Astrocyte (in vitro differentiated cells and primary cell): ENCODE measurements at regions not wholly inside any gene's neighbourhood (a gene's known extent, or its start where the extent isn't known, plus 50 kb on each side); places are given as distances from the start of the nearest gene placed in this dataset.
A peak's percentile ranks its signal among the peaks of the same experiment; 100 is the strongest.

Experiments
- DNase-seq: peaks from one replicate; pipeline ENCODE4 v3.0.0-alpha.2; 2010; ENCODE audit warnings: low read depth
- FAIRE-seq: peaks from 2 replicates; lab custom pipeline; 2011; peaks lifted over from hg19 to GRCh38; lab: Jason Lieb, UNC
- H2AFZ ChIP-seq: 2 replicates; pipeline ENCODE4 v1.6.0; 2012; ENCODE audit warnings: low read depth, low read length, inconsistent platforms
- H3K27ac ChIP-seq: 2 replicates; pipeline ENCODE4 v1.5.1; 2011; ENCODE audit warnings: low read depth, low read length, inconsistent platforms
- H3K27me3 ChIP-seq: 2 replicates; pipeline ENCODE4 v1.6.0; 2011; ENCODE audit warnings: low read length, inconsistent platforms; ENCODE audit not compliant: insufficient read depth
- H3K36me3 ChIP-seq: 2 replicates; pipeline ENCODE4 v1.5.1; 2011; ENCODE audit warnings: low read length, inconsistent platforms; ENCODE audit not compliant: insufficient read depth
- H3K4me1 ChIP-seq: 2 replicates; pipeline ENCODE4 v1.5.1; 2011; ENCODE audit warnings: low read length, inconsistent platforms; ENCODE audit not compliant: insufficient read depth
- H3K4me2 ChIP-seq: 2 replicates; pipeline ENCODE4 v1.6.0; 2012; ENCODE audit warnings: low read length, inconsistent platforms
- H3K4me3 ChIP-seq: 2 replicates; pipeline ENCODE4 v1.5.1; 2011; ENCODE audit warnings: low read depth, mild to moderate bottlenecking, low read length, inconsistent platforms; ENCODE audit not compliant: insufficient read depth
- H3K79me2 ChIP-seq: 2 replicates; pipeline ENCODE4 v1.6.0; 2012; ENCODE audit warnings: mild to moderate bottlenecking, low read length, inconsistent platforms; ENCODE audit not compliant: insufficient read depth
- H3K9ac ChIP-seq: 2 replicates; pipeline ENCODE4 v1.6.0; 2012; ENCODE audit warnings: mild to moderate bottlenecking, low read length, inconsistent platforms
- H3K9me3 ChIP-seq: 2 replicates; pipeline ENCODE4 v1.5.1; 2012; ENCODE audit warnings: low read depth, mild to moderate bottlenecking, low read length, inconsistent platforms; ENCODE audit not compliant: insufficient read depth
- H4K20me1 ChIP-seq: 2 replicates; pipeline ENCODE4 v1.6.0; 2012; ENCODE audit warnings: low read length, inconsistent platforms; ENCODE audit not compliant: insufficient read depth
- H3K27ac Mint-ChIP-seq: one replicate; pipeline ENCODE4 v1.8.0; 2021; ENCODE audit warnings: mild to moderate bottlenecking, mixed read lengths; ENCODE audit not compliant: unreplicated experiment
- H3K27me3 Mint-ChIP-seq: one replicate; pipeline ENCODE4 v1.8.0; 2021; ENCODE audit warnings: low read depth, mixed read lengths; ENCODE audit not compliant: unreplicated experiment
- H3K36me3 Mint-ChIP-seq: one replicate; pipeline ENCODE4 v1.8.0; 2021; ENCODE audit warnings: low read depth, mixed read lengths; ENCODE audit not compliant: unreplicated experiment
- H3K4me1 Mint-ChIP-seq: one replicate; pipeline ENCODE4 v1.8.0; 2021; ENCODE audit warnings: low read depth, mixed read lengths; ENCODE audit not compliant: unreplicated experiment
- H3K4me3 Mint-ChIP-seq: one replicate; pipeline ENCODE4 v1.8.0; 2021; ENCODE audit warnings: mild to moderate bottlenecking, moderate library complexity, mixed read lengths; ENCODE audit not compliant: unreplicated experiment
- H3K9me3 Mint-ChIP-seq: one replicate; pipeline ENCODE4 v1.8.0; 2021; ENCODE audit warnings: mild to moderate bottlenecking, mixed read lengths; ENCODE audit not compliant: unreplicated experiment
- CTCF ChIP-seq: IDR thresholded peaks from 2 replicates; pipeline ENCODE4 v1.5.1; 2011; ENCODE audit warnings: low read depth, mild to moderate bottlenecking, inconsistent platforms, low read length, moderate library complexity; ENCODE audit not compliant: insufficient read depth
- EZH2 ChIP-seq: IDR thresholded peaks from 2 replicates; pipeline ENCODE4 v1.6.1; 2012; ENCODE audit warnings: mild to moderate bottlenecking, low read length, inconsistent platforms; ENCODE audit not compliant: insufficient read depth

- Histone ChIP-seq H3K4me2 (no peak overlapping the region), H3K9me3 (peaks cover 4% of the 10 kb centered on the region), H2AFZ (no peak overlapping the region), H3K79me2 (no peaks in the 10 kb centered on the region), H3K27me3 (no peaks in the 10 kb centered on the region), H3K4me1 (no peaks in the 10 kb centered on the region), H4K20me1 (no peaks in the 10 kb centered on the region), H3K9ac (no peak overlapping the region), H3K4me3 (no peak overlapping the region), H3K27ac (no peak overlapping the region), H3K36me3 (no peaks in the 10 kb centered on the region)
- Mint-ChIP-seq H3K27ac (no peak overlapping the region), H3K27me3 (peaks cover 21% of the 10 kb centered on the region), H3K9me3 (no peaks in the 10 kb centered on the region), H3K4me1 (peaks cover 13% of the 10 kb centered on the region), H3K36me3 (no peaks in the 10 kb centered on the region), H3K4me3 (no peak overlapping the region)
- no peak for FAIRE-seq
- DNase-seq = no peak
- no peak for TF ChIP-seq EZH2
- TF ChIP-seq CTCF = no peak
Measured at GRCh38 chr19:28502879-28503734, 709.8 kb downstream of the UQCRFS1 start.

GRCh38 chr19:28501976-28502375 is 711.0 kb downstream of the UQCRFS1 start:
- TF ChIP-seq CTCF (no peak), EZH2 (no peak)
- no peak for DNase-seq
- no peak overlapping the region for H3K4me3 ChIP-seq

GRCh38 chr19:28500982-28501630 is 711.8 kb downstream of the UQCRFS1 start:
- Histone ChIP-seq H3K27me3 (no peaks in the 10 kb centered on the region), H4K20me1 (no peaks in the 10 kb centered on the region), H3K9me3 (no peaks in the 10 kb centered on the region), H3K79me2 (no peaks in the 10 kb centered on the region), H3K27ac (no peak overlapping the region), H3K4me2 (no peak overlapping the region), H3K4me1 (peaks cover 5% of the 10 kb centered on the region), H3K4me3 (no peak overlapping the region), H3K36me3 (no peaks in the 10 kb centered on the region), H3K9ac (no peak overlapping the region), H2AFZ (no peak overlapping the region)
- peaks cover 12% of the 10 kb centered on the region for H3K27me3 Mint-ChIP-seq
- no peak for TF ChIP-seq CTCF
- TF ChIP-seq EZH2 = no peak
- H3K36me3 Mint-ChIP-seq = no peaks in the 10 kb centered on the region
- peaks cover 18% of the 10 kb centered on the region for H3K4me1 Mint-ChIP-seq
- FAIRE-seq (no peak), DNase-seq (no peak)
- no peak overlapping the region for H3K4me3 Mint-ChIP-seq
- peak overlapping the region; percentile 41 for H3K27ac Mint-ChIP-seq
- no peaks in the 10 kb centered on the region for H3K9me3 Mint-ChIP-seq

More at GRCh38 chr19:28501976-28502375, 711.0 kb downstream of the UQCRFS1 start:
- Histone ChIP-seq H3K4me2 (no peak overlapping the region), H3K27ac (no peak overlapping the region), H3K27me3 (no peaks in the 10 kb centered on the region), H3K9me3 (peaks cover 4% of the 10 kb centered on the region), H3K36me3 (no peaks in the 10 kb centered on the region), H2AFZ (no peak overlapping the region), H3K79me2 (no peaks in the 10 kb centered on the region), H3K4me1 (peaks cover 3% of the 10 kb centered on the region), H4K20me1 (no peaks in the 10 kb centered on the region), H3K9ac (no peak overlapping the region)
- Mint-ChIP-seq H3K9me3 (no peaks in the 10 kb centered on the region), H3K4me3 (no peak overlapping the region), H3K4me1 (peaks cover 20% of the 10 kb centered on the region), H3K27me3 (peaks cover 14% of the 10 kb centered on the region), H3K27ac (no peak overlapping the region), H3K36me3 (no peaks in the 10 kb centered on the region)
- FAIRE-seq = no peak
